ENCODE measurements at regions not wholly inside any gene's neighbourhood (a gene's known extent, or its start where the extent isn't known, plus 50 kb on each side); places are given as distances from the start of the nearest gene placed in this dataset.

- TF ChIP-seq POLR2A (IDR thresholded peaks at IDR 0.05) (no peak), CTCF (IDR thresholded peaks at IDR 0.05) (no peak), EP300 (IDR thresholded peaks at IDR 0.05) (no peak), POLR2AphosphoS5 (IDR thresholded peaks at IDR 0.05) (no peak)
Measured at GRCh38 chr18:3342628-3343027, 80.7 kb downstream of the MYL12B start.
